Parathyroid adenoma (tissue), 2 donors: ENCODE measurements at regions not wholly inside any gene's neighbourhood (a gene's known extent, or its start where the extent isn't known, plus 50 kb on each side); places are given as distances from the start of the nearest gene placed in this dataset.
"Not testable (repeated sequence)": the region's sequence is repeated elsewhere in the genome, so short reads cannot be mapped to it uniquely, and the experiment has no call there.

ENCODE experiments used
- H2AFZ ChIP-seq: fragments of 300-600 bp; sonication (generic); one replicate; pipeline ENCODE4 v1.7.0; 2017; ENCODE audit warnings: antibody characterized with exemption, mild to moderate bottlenecking
- H3K27ac ChIP-seq: fragments of 300-600 bp; sonication (generic); one replicate; pipeline ENCODE4 v1.7.0; 2017
- H3K27me3 ChIP-seq: fragments of 300-600 bp; sonication (generic); one replicate; pipeline ENCODE4 v1.7.0; 2017; ENCODE audit warnings: low read length; ENCODE audit not compliant: control insufficient read depth, insufficient read depth
- H3K36me3 ChIP-seq: fragments of 300-600 bp; sonication (generic); one replicate; pipeline ENCODE4 v1.7.0; 2017; ENCODE audit warnings: low read length; ENCODE audit not compliant: control insufficient read depth, insufficient read depth
- H3K4me1 ChIP-seq: fragments of 300-600 bp; sonication (generic); one replicate; pipeline ENCODE4 v1.7.0; 2017; ENCODE audit warnings: control low read depth
- H3K4me2 ChIP-seq: fragments of 300-600 bp; sonication (generic); one replicate; pipeline ENCODE4 v1.7.0; 2017; ENCODE audit warnings: low read length
- H3K4me3 ChIP-seq: fragments of 300-600 bp; sonication (generic); one replicate; pipeline ENCODE4 v1.7.0; 2017; ENCODE audit warnings: low read depth, low read length
- H3K79me2 ChIP-seq: fragments of 300-600 bp; sonication (generic); one replicate; pipeline ENCODE4 v1.7.0; 2017; ENCODE audit warnings: control low read depth
- H3K9ac ChIP-seq: fragments of 300-600 bp; sonication (generic); one replicate; pipeline ENCODE4 v1.7.0; 2017; ENCODE audit warnings: mild to moderate bottlenecking
- H3K9me3 ChIP-seq: fragments of 300-600 bp; sonication (generic); one replicate; pipeline ENCODE4 v1.7.0; 2017; ENCODE audit warnings: low read length; ENCODE audit not compliant: control insufficient read depth
- TF ChIP-seq, protein P1 (sequence below): fragments of 300-600 bp; sonication (generic); IDR thresholded peaks from one replicate; pipeline ENCODE4 v1.7.0; 2017; ENCODE audit warnings: antibody characterized with exemption, mild to moderate bottlenecking
- donor health status: primary hyperparathyroidism.

DNA sequence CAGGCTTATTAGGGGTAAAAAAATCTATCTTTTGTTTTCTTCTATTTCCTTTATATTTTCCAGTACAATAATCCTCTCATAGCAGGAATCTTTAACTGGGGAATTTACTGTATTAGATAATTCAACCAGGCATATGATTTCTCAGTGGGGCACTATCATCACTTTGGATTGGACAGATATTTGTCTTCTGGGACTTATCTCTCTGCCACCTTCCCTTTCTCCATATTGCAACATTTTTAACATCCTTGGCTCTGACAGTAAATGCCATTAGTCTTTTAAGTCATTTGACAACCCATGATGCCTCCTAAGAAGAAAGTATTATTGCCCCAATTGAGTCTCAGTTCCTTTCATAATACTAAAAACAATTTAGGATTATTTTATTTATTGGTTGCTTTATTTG, 304.1 kb downstream of the FGF10 start:
- no peak overlapping the region for H3K4me2 ChIP-seq
- no peaks in the 10 kb centered on the region for H3K36me3 ChIP-seq
- TF ChIP-seq, protein P1, sequence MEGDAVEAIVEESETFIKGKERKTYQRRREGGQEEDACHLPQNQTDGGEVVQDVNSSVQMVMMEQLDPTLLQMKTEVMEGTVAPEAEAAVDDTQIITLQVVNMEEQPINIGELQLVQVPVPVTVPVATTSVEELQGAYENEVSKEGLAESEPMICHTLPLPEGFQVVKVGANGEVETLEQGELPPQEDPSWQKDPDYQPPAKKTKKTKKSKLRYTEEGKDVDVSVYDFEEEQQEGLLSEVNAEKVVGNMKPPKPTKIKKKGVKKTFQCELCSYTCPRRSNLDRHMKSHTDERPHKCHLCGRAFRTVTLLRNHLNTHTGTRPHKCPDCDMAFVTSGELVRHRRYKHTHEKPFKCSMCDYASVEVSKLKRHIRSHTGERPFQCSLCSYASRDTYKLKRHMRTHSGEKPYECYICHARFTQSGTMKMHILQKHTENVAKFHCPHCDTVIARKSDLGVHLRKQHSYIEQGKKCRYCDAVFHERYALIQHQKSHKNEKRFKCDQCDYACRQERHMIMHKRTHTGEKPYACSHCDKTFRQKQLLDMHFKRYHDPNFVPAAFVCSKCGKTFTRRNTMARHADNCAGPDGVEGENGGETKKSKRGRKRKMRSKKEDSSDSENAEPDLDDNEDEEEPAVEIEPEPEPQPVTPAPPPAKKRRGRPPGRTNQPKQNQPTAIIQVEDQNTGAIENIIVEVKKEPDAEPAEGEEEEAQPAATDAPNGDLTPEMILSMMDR, result no peak
- no peak overlapping the region for H3K4me3 ChIP-seq
- no peak overlapping the region for H2AFZ ChIP-seq
- H3K27ac ChIP-seq, result no peak overlapping the region
- H3K9me3 ChIP-seq, result no peaks in the 10 kb centered on the region
- H3K79me2 ChIP-seq, result no peaks in the 10 kb centered on the region
- no peaks in the 10 kb centered on the region for H3K27me3 ChIP-seq
- no peak overlapping the region for H3K9ac ChIP-seq
- H3K4me1 ChIP-seq, result no peaks in the 10 kb centered on the region

DNA sequence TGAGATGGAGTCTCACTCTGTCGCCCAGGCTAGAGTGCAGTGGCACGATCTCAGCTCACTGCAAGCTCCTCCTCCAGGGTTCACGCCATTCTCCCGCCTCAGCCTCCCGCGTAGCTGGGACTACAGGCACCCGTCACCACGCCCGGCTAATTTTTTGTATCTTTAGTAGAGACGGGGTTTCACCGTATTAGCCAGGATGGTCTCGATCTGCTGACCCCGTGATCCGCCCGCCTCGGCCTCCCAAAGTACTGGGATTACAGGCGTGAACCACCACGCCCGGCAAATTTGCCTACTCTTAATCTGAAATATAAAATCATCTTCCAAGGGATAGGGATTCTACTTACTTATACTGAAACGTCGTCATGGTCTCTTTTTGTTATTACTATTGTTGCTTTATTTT, 314.7 kb downstream of the FGF10 start:
- H3K36me3 ChIP-seq, H3K27ac ChIP-seq, H2AFZ ChIP-seq, H3K27me3 ChIP-seq, H3K4me2 ChIP-seq, H3K79me2 ChIP-seq, H3K9ac ChIP-seq, H3K4me3 ChIP-seq, H3K4me1 ChIP-seq, H3K9me3 ChIP-seq: not testable (repeated sequence)

DNA sequence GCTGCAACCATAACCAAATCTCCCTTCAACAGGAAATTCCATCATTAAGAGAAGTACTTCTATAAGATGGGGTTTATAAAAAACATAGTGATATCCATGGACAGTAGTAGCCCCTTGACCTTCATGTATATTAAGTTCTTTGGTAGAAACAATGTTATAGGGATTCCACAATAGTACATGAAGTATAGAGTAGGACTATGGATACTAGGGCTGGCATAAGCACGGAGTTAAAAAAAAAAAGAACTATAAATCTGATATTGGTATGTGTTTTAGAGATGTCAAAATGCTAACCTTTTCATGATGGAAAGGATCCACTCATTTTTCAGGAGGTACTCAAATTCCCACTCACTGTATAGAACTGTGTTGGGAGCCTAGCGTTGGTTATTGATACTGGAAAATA, 337.6 kb downstream of the FGF10 start:
- Histone ChIP-seq H3K9me3 (no peaks in the 10 kb centered on the region), H3K9ac (no peak overlapping the region), H3K27me3 (no peaks in the 10 kb centered on the region), H2AFZ (no peak overlapping the region), H3K27ac (no peak overlapping the region), H3K36me3 (no peaks in the 10 kb centered on the region), H3K4me1 (no peaks in the 10 kb centered on the region), H3K4me2 (no peak overlapping the region), H3K4me3 (no peak overlapping the region), H3K79me2 (no peaks in the 10 kb centered on the region)
- TF ChIP-seq, protein P1, result no peak

DNA sequence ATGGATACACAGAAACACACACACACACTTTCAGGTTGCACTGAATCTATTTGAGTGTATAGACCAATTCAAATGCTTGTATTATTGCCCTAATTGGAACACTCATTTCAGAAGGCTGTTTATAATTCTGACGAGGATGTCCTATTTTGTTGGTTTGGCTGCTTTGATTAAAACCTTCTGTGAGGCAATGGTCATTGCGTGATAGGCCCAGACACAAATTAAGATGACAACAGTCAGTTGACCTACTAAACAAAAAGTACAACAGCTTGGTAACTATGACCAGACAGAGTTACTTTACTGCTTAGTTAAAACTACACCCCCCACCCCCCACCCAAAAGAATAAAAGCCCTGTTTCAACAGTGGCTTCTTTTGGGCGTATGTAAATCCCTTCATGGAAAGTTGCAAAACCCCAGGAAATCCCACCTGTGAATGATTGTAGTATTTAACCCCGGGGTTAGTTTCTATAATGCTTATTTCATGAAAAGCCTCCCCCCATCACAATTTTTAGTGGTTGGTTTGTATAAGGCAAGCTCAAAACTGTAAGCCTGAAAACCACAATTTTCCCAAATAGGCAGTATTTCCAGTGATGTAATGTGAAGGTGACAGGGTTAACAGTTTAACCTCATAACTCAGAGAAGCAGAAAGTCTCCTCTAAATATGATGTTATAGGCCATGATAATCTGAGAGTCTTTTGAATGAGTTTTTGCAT, 340.8 kb downstream of the FGF10 start:
- no peaks in the 10 kb centered on the region for H3K36me3 ChIP-seq
- no peaks in the 10 kb centered on the region for H3K4me1 ChIP-seq
- H3K79me2 ChIP-seq, result no peaks in the 10 kb centered on the region
- no peak overlapping the region for H2AFZ ChIP-seq
- no peak overlapping the region for H3K27ac ChIP-seq
- TF ChIP-seq, protein P1, result no peak
- H3K9ac ChIP-seq, result no peak overlapping the region
- no peaks in the 10 kb centered on the region for H3K27me3 ChIP-seq
- H3K4me3 ChIP-seq, result no peak overlapping the region
- no peak overlapping the region for H3K4me2 ChIP-seq
- H3K9me3 ChIP-seq, result no peaks in the 10 kb centered on the region

DNA sequence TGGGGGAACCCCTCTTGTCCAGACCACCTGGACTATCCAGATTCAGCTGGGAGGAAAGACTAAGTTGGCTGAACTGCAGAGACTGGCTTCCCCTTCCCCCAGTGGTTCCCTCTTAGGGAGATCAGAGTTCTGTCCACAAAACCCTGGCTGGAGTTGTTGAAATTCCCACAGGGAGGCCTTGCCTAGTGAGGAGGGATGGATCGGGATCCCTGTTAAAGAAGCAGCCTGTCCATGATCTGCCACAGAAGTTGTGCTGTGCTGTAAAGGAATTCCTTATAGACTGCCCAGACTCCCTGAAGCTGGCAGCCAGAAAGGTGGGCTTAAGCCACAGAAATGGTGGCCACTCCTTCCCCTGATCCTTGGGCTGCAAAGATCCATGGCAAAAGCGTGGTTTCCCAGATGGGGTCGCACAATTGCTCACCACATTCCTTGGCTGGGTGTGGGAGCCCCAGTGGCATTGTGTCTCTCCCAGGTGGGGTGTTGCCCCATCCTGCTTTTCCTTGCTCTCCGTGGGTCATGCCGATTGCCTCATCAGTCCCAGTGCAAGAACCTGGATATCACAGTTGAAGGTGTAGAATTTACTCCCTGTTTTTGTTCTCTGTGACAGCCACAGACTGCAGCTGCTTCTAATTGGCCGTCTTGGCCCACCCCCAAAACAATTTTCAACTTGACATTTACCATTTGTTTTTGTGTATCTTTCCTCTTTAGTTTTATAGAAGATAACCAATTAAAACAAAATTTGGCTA, 342.4 kb downstream of the FGF10 start:
- no peak overlapping the region for H3K27ac ChIP-seq
- H3K36me3 ChIP-seq, result no peaks in the 10 kb centered on the region
- H3K27me3 ChIP-seq, result no peaks in the 10 kb centered on the region
- H3K4me3 ChIP-seq, result no peak overlapping the region
- no peaks in the 10 kb centered on the region for H3K9me3 ChIP-seq
- no peaks in the 10 kb centered on the region for H3K4me1 ChIP-seq
- H3K9ac ChIP-seq, result no peak overlapping the region
- TF ChIP-seq, protein P1, result no peak
- no peak overlapping the region for H3K4me2 ChIP-seq
- no peaks in the 10 kb centered on the region for H3K79me2 ChIP-seq
- no peak overlapping the region for H2AFZ ChIP-seq

DNA sequence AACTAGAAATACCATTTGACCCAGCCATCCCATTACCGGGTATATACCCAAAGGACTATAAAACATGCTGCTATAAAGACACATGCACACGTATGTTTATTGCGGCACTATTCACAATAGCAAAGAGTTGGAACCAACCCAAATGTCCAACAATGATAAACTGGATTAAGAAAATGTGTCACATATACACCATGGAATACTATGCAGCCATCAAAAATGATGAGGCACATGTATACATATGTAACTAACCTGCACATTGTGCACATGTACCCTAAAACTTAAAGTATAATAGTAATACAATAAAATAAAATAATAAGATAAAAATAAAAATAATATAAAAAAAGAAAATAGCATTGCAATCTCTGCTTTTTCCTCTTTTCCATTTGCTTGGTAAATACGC, 344.7 kb downstream of the FGF10 start:
- H2AFZ ChIP-seq, H3K27ac ChIP-seq, H3K4me3 ChIP-seq, H3K4me2 ChIP-seq, H3K36me3 ChIP-seq, H3K9me3 ChIP-seq, H3K79me2 ChIP-seq, H3K27me3 ChIP-seq, H3K9ac ChIP-seq, H3K4me1 ChIP-seq: not testable (repeated sequence)
